Smooth muscle cell (in vitro differentiated cells): ENCODE measurements at regions not wholly inside any gene's neighbourhood (a gene's known extent, or its start where the extent isn't known, plus 50 kb on each side); places are given as distances from the start of the nearest gene placed in this dataset.

Experiments
- DNase-seq: peaks from one replicate; lab custom pipeline; 2025; ENCODE audit not compliant: unreplicated experiment; lab: John Stamatoyannopoulos, UW
- H2AFZ ChIP-seq: fragments of 200-600 bp; sonication (generic); 2 replicates; pipeline ENCODE4 v1.6.0; 2016; ENCODE audit warnings: antibody characterized with exemption, low read depth, mild to moderate bottlenecking
- H3F3A ChIP-seq: fragments of 200-600 bp; sonication (generic); 2 replicates; pipeline ENCODE4 v1.6.0; 2017; ENCODE audit warnings: antibody characterized with exemption, low read depth
- H3K27ac ChIP-seq: fragments of 200-600 bp; sonication (generic); 2 replicates; pipeline ENCODE4 v1.5.1; 2016; ENCODE audit warnings: low read depth, mild to moderate bottlenecking
- H3K27me3 ChIP-seq: fragments of 200-600 bp; sonication (generic); 2 replicates; pipeline ENCODE4 v1.6.1; 2016; ENCODE audit warnings: low read depth, mild to moderate bottlenecking
- H3K36me3 ChIP-seq: fragments of 200-600 bp; sonication (generic); 2 replicates; pipeline ENCODE4 v1.5.1; 2016; ENCODE audit warnings: low read depth
- H3K4me1 ChIP-seq: fragments of 200-600 bp; sonication (generic); 2 replicates; pipeline ENCODE4 v1.5.1; 2016; ENCODE audit warnings: low read depth
- H3K4me2 ChIP-seq: fragments of 200-600 bp; sonication (generic); 2 replicates; pipeline ENCODE4 v1.6.0; 2016; ENCODE audit warnings: mild to moderate bottlenecking
- H3K4me3 ChIP-seq: fragments of 200-600 bp; sonication (generic); 2 replicates; pipeline ENCODE4 v1.5.1; 2016; ENCODE audit warnings: mild to moderate bottlenecking
- H3K79me2 ChIP-seq: fragments of 200-600 bp; sonication (generic); 2 replicates; pipeline ENCODE4 v1.6.0; 2016; ENCODE audit warnings: low read depth, mild to moderate bottlenecking
- H3K9ac ChIP-seq: fragments of 200-600 bp; sonication (generic); 2 replicates; pipeline ENCODE4 v1.6.0; 2016; ENCODE audit warnings: low read depth
- H3K9me3 ChIP-seq: fragments of 200-600 bp; sonication (generic); replicated peaks from 2 replicates; pipeline ENCODE4 v1.5.1; 2016; ENCODE audit warnings: low read depth
- H4K20me1 ChIP-seq: fragments of 200-600 bp; sonication (generic); 2 replicates; pipeline ENCODE4 v1.6.0; 2016; ENCODE audit warnings: low read depth
- CTCF ChIP-seq: fragments of 200-600 bp; sonication (generic); IDR thresholded peaks from 2 replicates; pipeline ENCODE4 v1.5.1; 2017; ENCODE audit warnings: borderline replicate concordance, mild to moderate bottlenecking, antibody characterized with exemption; ENCODE audit not compliant: insufficient read depth, poor library complexity, severe bottlenecking
- WGBS: methylation state at CpG from one replicate; pipeline ENCODE4 v1.1.7; 2016; ENCODE audit warnings: low lambda C conversion rate; 5-methylcytosine and 5-hydroxymethylcytosine counted together

- H3K4me3 ChIP-seq = no peak overlapping the region
- no peaks in the 10 kb centered on the region for H3K4me1 ChIP-seq
- H3K79me2 ChIP-seq = no peaks in the 10 kb centered on the region
- no peaks in the 10 kb centered on the region for H3K27me3 ChIP-seq
- H2AFZ ChIP-seq = no peak overlapping the region
- H4K20me1 ChIP-seq = no peaks in the 10 kb centered on the region
- no peaks in the 10 kb centered on the region for H3F3A ChIP-seq
- peaks cover 15% of the 10 kb centered on the region for H3K9me3 ChIP-seq
- no peaks in the 10 kb centered on the region for H3K36me3 ChIP-seq
- no peak overlapping the region for H3K27ac ChIP-seq
- no peak for TF ChIP-seq CTCF
- no peak overlapping the region for H3K4me2 ChIP-seq
- WGBS = 84% methylated on average over 1 of the region's 1 CpG
- H3K9ac ChIP-seq = no peak overlapping the region
- DNase-seq = no peak
Measured at GRCh38 chr7:153399554-153399940, 640.0 kb downstream of the ACTR3B start.

GRCh38 chr7:153400735-153401593 lies 641.4 kb downstream of the ACTR3B start:
- H3K9ac ChIP-seq = no peak overlapping the region
- no peak overlapping the region for H3K27ac ChIP-seq
- no peak overlapping the region for H3K4me2 ChIP-seq
- no peak for DNase-seq
- no peaks in the 10 kb centered on the region for H3K27me3 ChIP-seq
- no peak for TF ChIP-seq CTCF
- WGBS = 85% methylated on average over 19 of the region's 19 CpGs
- H3K4me3 ChIP-seq = no peak overlapping the region
- H4K20me1 ChIP-seq = no peaks in the 10 kb centered on the region
- H3K9me3 ChIP-seq = peaks cover 11% of the 10 kb centered on the region
- H3K36me3 ChIP-seq = no peaks in the 10 kb centered on the region
- no peak overlapping the region for H2AFZ ChIP-seq
- no peaks in the 10 kb centered on the region for H3K4me1 ChIP-seq
- H3K79me2 ChIP-seq = no peaks in the 10 kb centered on the region
- H3F3A ChIP-seq = no peaks in the 10 kb centered on the region

GRCh38 chr7:153401795-153402720 lies 642.5 kb downstream of the ACTR3B start:
- no peaks in the 10 kb centered on the region for H4K20me1 ChIP-seq
- no peak overlapping the region for H3K4me2 ChIP-seq
- H3K79me2 ChIP-seq = no peaks in the 10 kb centered on the region
- H3K27me3 ChIP-seq = no peaks in the 10 kb centered on the region
- no peak overlapping the region for H3K4me3 ChIP-seq
- TF ChIP-seq CTCF = no peak
- no peak overlapping the region for H3K27ac ChIP-seq
- WGBS = 85% methylated on average over 9 of the region's 9 CpGs
- H3K9me3 ChIP-seq = peaks cover 10% of the 10 kb centered on the region
- DNase-seq = no peak
- no peak overlapping the region for H2AFZ ChIP-seq
- no peaks in the 10 kb centered on the region for H3K4me1 ChIP-seq
- H3K9ac ChIP-seq = no peak overlapping the region
- no peaks in the 10 kb centered on the region for H3F3A ChIP-seq
- H3K36me3 ChIP-seq = no peaks in the 10 kb centered on the region
